Heart right ventricle (tissue), 16 donors: ENCODE measurements at regions not wholly inside any gene's neighbourhood (a gene's known extent, or its start where the extent isn't known, plus 50 kb on each side); places are given as distances from the start of the nearest gene placed in this dataset.

Source experiments
- ATAC-seq, 8 donors: fragments of 200-7000 bp; cut with Tn5 transposase; one replicate each; pipeline ENCODE4 v1.9.1; 2020; ENCODE audit warnings: mild to moderate bottlenecking in 8 of 8, moderate library complexity in 8 of 8, moderate number of reproducible peaks in 1 of 8
- DNase-seq, 2 donors: peaks; one replicate each; pipeline ENCODE4 v3.0.0-alpha.2; 2020
- H3K27ac ChIP-seq, 10 donors: fragments of 200-600 bp; sonication (generic) in 2 of 10; one replicate each; pipeline versions ENCODE4 v1.5.0 to v1.8.0; 2020 to 2022; ENCODE audit warnings: mild to moderate bottlenecking in 3 of 10
- H3K27me3 ChIP-seq, 7 donors: fragments of 200-600 bp; one replicate each; pipeline ENCODE4 v1.8.0; 2021 to 2022; ENCODE audit warnings: mild to moderate bottlenecking in 2 of 7
- H3K36me3 ChIP-seq, 9 donors: fragments of 200-600 bp; sonication (generic) in 1 of 9; one replicate each; pipeline versions ENCODE4 v1.5.0 to v1.8.0; 2020 to 2022; ENCODE audit warnings: mild to moderate bottlenecking in 2 of 9
- H3K4me1 ChIP-seq, 9 donors: fragments of 200-600 bp; sonication (generic) in 1 of 9; one replicate each; pipeline versions ENCODE4 v1.5.0 to v1.8.0; 2020 to 2022; ENCODE audit warnings: mild to moderate bottlenecking in 4 of 9
- H3K4me3 ChIP-seq, 10 donors: fragments of 200-600 bp; sonication (generic) in 2 of 10; one replicate each; pipeline versions ENCODE4 v1.5.0 to v1.8.0; 2020 to 2022; ENCODE audit warnings: mild to moderate bottlenecking in 7 of 10, moderate library complexity in 2 of 10
- H3K9me3 ChIP-seq, 11 donors: fragments of 200-600 bp in 10 of 11; sonication (generic) in 2 of 11; one replicate each; pipeline versions ENCODE4 v1.5.0 to v1.8.0; 2013 to 2022; ENCODE audit warnings: mild to moderate bottlenecking in 2 of 11, control low read depth in 1 of 11, moderate library complexity in 1 of 11
- CTCF ChIP-seq, 9 donors: fragments of 200-600 bp; sonication (generic) in 2 of 9; IDR thresholded peaks; one replicate each; pipeline versions ENCODE4 v1.5.0 to v1.8.0; 2021 to 2022; ENCODE audit warnings: antibody characterized with exemption in 9 of 9, mild to moderate bottlenecking in 5 of 9, moderate library complexity in 1 of 9
- WGBS, 2 donors: extraction: QIAGEN DNeasy Blood & Tissue Kit; methylation state at CpG; one replicate each; pipeline ENCODE4 v1.1.7; 2013; ENCODE audit warnings: inconsistent platforms in 1 of 2; 5-methylcytosine and 5-hydroxymethylcytosine counted together
- intact Hi-C, 10 donors: fragments of 100-400 bp; cut with DNase I; formaldehyde crosslinking; loops; one replicate each; pipeline versions ENCODE4 v1.11.1 to v1.14.2; 2022
- donor health status: Arrhythmogenic right ventricular cardiomyopathy.
- donor health status: ischemic (EF 13 %, LVEDD 7.1; RV severe dilation, severe dysfunction).
- donor health status: healthy with polysubstance abuse.
- donor health status: DM: no; HTN: yes; CAD: no.
- donor health status: DM: no; HTN: no; CAD: no.
- donor health status: ischemic (EF 25% LVEDD 6.9; RV normal size, moderate dysfunction).
- donor health status: ischemic (EF 25% LVEDD 5.7; RV mildly dilated, moderate dysfunction).
- donor health status: healthy.
- donor health status: DM: yes; HTN: yes; CAD: no.
- donor health status: Ischemic cardiomyopathy.
- donor health status: ischemic (EF 35%, LVEDD 5.7; RV mildly dilated, moderate dysfunction).
- donor health status: nonischemic (EF 11% LVEDD 7.7; RV severe dilation, severe dysfunction).
- donor health status: DM: yes; HTN: yes; CAD: no.
- donor health status: PGD.
- donor health status: ischemic (EF 29% LVEDD 5.4; RV normal size, mild dysfunction).
- donor health status: nonischemic (EF 23%, LVEDD 6.1; RV moderate dilation, normal function).

GRCh38 chr16:86942151-86943051 is 364.1 kb downstream of the FOXL1 start:
- WGBS, 2 donors, result 85 to 86% methylated on average over 21 of the region's 21 CpGs
- no peak for ATAC-seq
- Histone ChIP-seq H3K4me1 (peaks cover 0 to 9% (median 0%) of the 10 kb centered on the region in 9 donors), H3K36me3 (no peaks in the 10 kb centered on the region), H3K27ac (no peak overlapping the region), H3K4me3 (no peak overlapping the region), H3K27me3 (peaks cover 0 to 7% (median 0%) of the 10 kb centered on the region in 7 donors), H3K9me3 (peaks cover 0 to 21% (median 8%) of the 10 kb centered on the region in 11 donors)
- no peak for DNase-seq
- no peak for TF ChIP-seq CTCF (IDR thresholded peaks at IDR 0.05)
- intact Hi-C loops, result no loop called here

- 84 to 90% methylated on average over 22 of the region's 22 CpGs for WGBS, 2 donors
- Histone ChIP-seq H3K4me1 (peaks cover 0 to 9% (median 0%) of the 10 kb centered on the region in 9 donors), H3K4me3 (no peak overlapping the region), H3K27me3 (peaks cover 0 to 10% (median 0%) of the 10 kb centered on the region in 7 donors), H3K36me3 (no peaks in the 10 kb centered on the region), H3K27ac (no peak overlapping the region), H3K9me3 (peaks cover 0 to 9% (median 0%) of the 10 kb centered on the region in 11 donors)
- ATAC-seq, result no peak
- no peak for DNase-seq
- TF ChIP-seq CTCF (IDR thresholded peaks at IDR 0.05), result no peak
- intact Hi-C loops, result no loop called here
These were observed 367.0 kb downstream of the FOXL1 start for GRCh38 chr16:86945166-86945900.

- H3K9me3 ChIP-seq, result no peaks in the 10 kb centered on the region
- intact Hi-C loops, result no loop called here
- WGBS, 2 donors, result 47 to 51% methylated on average over 7 of the region's 7 CpGs
- ATAC-seq (no peak), DNase-seq (no peak)
- no peak overlapping the region for H3K27ac ChIP-seq
- H3K4me3 ChIP-seq, result no peak overlapping the region
- H3K4me1 ChIP-seq, result peaks cover 0 to 9% (median 0%) of the 10 kb centered on the region in 9 donors
- TF ChIP-seq CTCF (IDR thresholded peaks at IDR 0.05), result no peak
- H3K36me3 ChIP-seq, result no peaks in the 10 kb centered on the region
- H3K27me3 ChIP-seq, result peaks cover 0 to 10% (median 0%) of the 10 kb centered on the region in 7 donors
These were observed 368.0 kb downstream of the FOXL1 start for GRCh38 chr16:86946396-86946795.

- ATAC-seq, result no peak
These were observed 368.6 kb downstream of the FOXL1 start for GRCh38 chr16:86946981-86947380.

More at GRCh38 chr16:86946981-86947380, 368.6 kb downstream of the FOXL1 start:
- H3K4me1 ChIP-seq, result peaks cover 0 to 9% (median 0%) of the 10 kb centered on the region in 9 donors
- H3K36me3 ChIP-seq, result no peaks in the 10 kb centered on the region
- H3K27ac ChIP-seq, result no peak overlapping the region
- WGBS, 2 donors, result 96 to 98% methylated on average over 10 of the region's 10 CpGs
- no peak for TF ChIP-seq CTCF (IDR thresholded peaks at IDR 0.05)
- H3K27me3 ChIP-seq, result peaks cover 0 to 10% (median 0%) of the 10 kb centered on the region in 7 donors
- no peak overlapping the region for H3K4me3 ChIP-seq
- no peaks in the 10 kb centered on the region for H3K9me3 ChIP-seq
- intact Hi-C loops, result no loop called here
- no peak for DNase-seq
